ENCODE measurements at regions not wholly inside any gene's neighbourhood (a gene's known extent, or its start where the extent isn't known, plus 50 kb on each side); places are given as distances from the start of the nearest gene placed in this dataset.

- no peak overlapping the region for H3K27ac Mint-ChIP-seq
- no peaks in the 10 kb centered on the region for H3K36me3 Mint-ChIP-seq (ENCODE audit: insufficient read depth)
- H3K27me3 Mint-ChIP-seq = no peaks in the 10 kb centered on the region
- H3K4me3 Mint-ChIP-seq (ENCODE audit: low read depth) = no peak overlapping the region
- no peak for TF ChIP-seq CTCF (IDR thresholded peaks at IDR 0.05; ENCODE audit: unreplicated experiment)
- peaks cover 15% of the 10 kb centered on the region for H3K4me1 Mint-ChIP-seq (ENCODE audit: low read depth)
- no peak for DNase-seq (ENCODE audit: low spot score, unreplicated experiment)
- no peaks in the 10 kb centered on the region for H3K9me3 Mint-ChIP-seq (ENCODE audit: low read depth)
Observed at GRCh38 chr18:70659036-70659925, 370.4 kb downstream of the SOCS6 start.

- TF ChIP-seq CTCF (IDR thresholded peaks at IDR 0.05; ENCODE audit: unreplicated experiment) = no peak
- no peak for DNase-seq (ENCODE audit: low spot score, unreplicated experiment)
- Mint-ChIP-seq H3K27ac (no peak overlapping the region), H3K27me3 (no peaks in the 10 kb centered on the region), H3K4me3 (ENCODE audit: low read depth) (no peak overlapping the region), H3K36me3 (ENCODE audit: insufficient read depth) (no peaks in the 10 kb centered on the region), H3K4me1 (ENCODE audit: low read depth) (peaks cover 3% of the 10 kb centered on the region), H3K9me3 (ENCODE audit: low read depth) (no peaks in the 10 kb centered on the region)
Observed at GRCh38 chr18:70653671-70654070, 364.8 kb downstream of the SOCS6 start.

GRCh38 chr18:70650878-70651277 is 362.0 kb downstream of the SOCS6 start:
- H3K4me3 Mint-ChIP-seq (ENCODE audit: low read depth) = no peak overlapping the region
- no peak overlapping the region for H3K27ac Mint-ChIP-seq
- no peak for TF ChIP-seq CTCF (IDR thresholded peaks at IDR 0.05; ENCODE audit: unreplicated experiment)
- no peaks in the 10 kb centered on the region for H3K9me3 Mint-ChIP-seq (ENCODE audit: low read depth)
- no peaks in the 10 kb centered on the region for H3K27me3 Mint-ChIP-seq
- no peaks in the 10 kb centered on the region for H3K36me3 Mint-ChIP-seq (ENCODE audit: insufficient read depth)
- no peaks in the 10 kb centered on the region for H3K4me1 Mint-ChIP-seq (ENCODE audit: low read depth)
- no peak for DNase-seq (ENCODE audit: low spot score, unreplicated experiment)

GRCh38 chr18:70649683-70650082 is 360.8 kb downstream of the SOCS6 start:
- no peak for TF ChIP-seq CTCF (IDR thresholded peaks at IDR 0.05; ENCODE audit: unreplicated experiment)
- Mint-ChIP-seq H3K9me3 (ENCODE audit: low read depth) (no peaks in the 10 kb centered on the region), H3K4me1 (ENCODE audit: low read depth) (no peaks in the 10 kb centered on the region), H3K4me3 (ENCODE audit: low read depth) (no peak overlapping the region), H3K27me3 (no peaks in the 10 kb centered on the region), H3K36me3 (ENCODE audit: insufficient read depth) (no peaks in the 10 kb centered on the region), H3K27ac (no peak overlapping the region)
- no peak for DNase-seq (ENCODE audit: low spot score, unreplicated experiment)

GRCh38 chr18:70645971-70646370 is 357.1 kb downstream of the SOCS6 start:
- no peak for TF ChIP-seq CTCF (IDR thresholded peaks at IDR 0.05; ENCODE audit: unreplicated experiment)
- no peak for DNase-seq (ENCODE audit: low spot score, unreplicated experiment)
- Mint-ChIP-seq H3K4me3 (ENCODE audit: low read depth) (no peak overlapping the region), H3K4me1 (ENCODE audit: low read depth) (peaks cover 16% of the 10 kb centered on the region), H3K9me3 (ENCODE audit: low read depth) (no peaks in the 10 kb centered on the region), H3K36me3 (ENCODE audit: insufficient read depth) (no peaks in the 10 kb centered on the region), H3K27ac (no peak overlapping the region), H3K27me3 (no peaks in the 10 kb centered on the region)
